ENCODE measurements at regions not wholly inside any gene's neighbourhood (a gene's known extent, or its start where the extent isn't known, plus 50 kb on each side); places are given as distances from the start of the nearest gene placed in this dataset.

DNA sequence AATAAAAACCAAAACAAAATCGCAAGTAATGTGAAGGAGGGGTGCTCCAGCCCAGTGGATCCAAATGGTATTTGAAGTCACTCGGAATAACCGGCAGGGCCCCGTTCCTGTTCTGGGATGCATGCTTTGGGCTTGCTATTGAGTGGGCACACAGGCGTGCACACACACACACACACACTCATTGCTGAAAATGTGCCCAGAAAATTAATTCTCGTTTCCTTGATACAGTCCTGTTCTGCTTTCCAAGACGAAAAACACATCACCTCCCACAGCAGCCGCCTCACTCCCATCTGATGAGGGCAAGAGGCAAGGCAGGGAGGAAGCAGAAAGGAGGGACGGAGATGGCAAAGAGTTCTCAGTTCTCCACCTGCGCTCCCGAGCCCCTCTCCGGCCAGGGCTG, 62.2 kb upstream of the SDK2 start:
- TF ChIP-seq, protein P1, sequence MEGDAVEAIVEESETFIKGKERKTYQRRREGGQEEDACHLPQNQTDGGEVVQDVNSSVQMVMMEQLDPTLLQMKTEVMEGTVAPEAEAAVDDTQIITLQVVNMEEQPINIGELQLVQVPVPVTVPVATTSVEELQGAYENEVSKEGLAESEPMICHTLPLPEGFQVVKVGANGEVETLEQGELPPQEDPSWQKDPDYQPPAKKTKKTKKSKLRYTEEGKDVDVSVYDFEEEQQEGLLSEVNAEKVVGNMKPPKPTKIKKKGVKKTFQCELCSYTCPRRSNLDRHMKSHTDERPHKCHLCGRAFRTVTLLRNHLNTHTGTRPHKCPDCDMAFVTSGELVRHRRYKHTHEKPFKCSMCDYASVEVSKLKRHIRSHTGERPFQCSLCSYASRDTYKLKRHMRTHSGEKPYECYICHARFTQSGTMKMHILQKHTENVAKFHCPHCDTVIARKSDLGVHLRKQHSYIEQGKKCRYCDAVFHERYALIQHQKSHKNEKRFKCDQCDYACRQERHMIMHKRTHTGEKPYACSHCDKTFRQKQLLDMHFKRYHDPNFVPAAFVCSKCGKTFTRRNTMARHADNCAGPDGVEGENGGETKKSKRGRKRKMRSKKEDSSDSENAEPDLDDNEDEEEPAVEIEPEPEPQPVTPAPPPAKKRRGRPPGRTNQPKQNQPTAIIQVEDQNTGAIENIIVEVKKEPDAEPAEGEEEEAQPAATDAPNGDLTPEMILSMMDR (IDR thresholded peaks at IDR 0.05): no peak
- TF ChIP-seq POLR2A (IDR thresholded peaks at IDR 0.05): no peak
- no peak for TF ChIP-seq POLR2AphosphoS5 (IDR thresholded peaks at IDR 0.05)

Measured in breast epithelium (tissue), 3 donors.